Thymus (tissue), 11 donors: ENCODE measurements at regions not wholly inside any gene's neighbourhood (a gene's known extent, or its start where the extent isn't known, plus 50 kb on each side); places are given as distances from the start of the nearest gene placed in this dataset.

Source experiments
- DNase-seq, 9 donors: peaks; one replicate each; pipeline ENCODE4 v3.0.0-alpha.2; 2013; ENCODE audit warnings: low spot score in 9 of 9, low read depth in 6 of 9, missing footprints in 1 of 9
- H3K27ac ChIP-seq, 2 donors: one replicate each; pipeline ENCODE4 v1.5.1; 2013; ENCODE audit warnings: control low read depth in 1 of 2, low read depth in 1 of 2, low read length in 1 of 2, mild to moderate bottlenecking in 1 of 2, moderate library complexity in 1 of 2
- H3K27me3 ChIP-seq, 2 donors: one replicate each; pipeline ENCODE4 v1.5.1; 2013; ENCODE audit warnings: low read length in 1 of 2; ENCODE audit not compliant: control insufficient read depth in 2 of 2, insufficient read depth in 1 of 2
- H3K36me3 ChIP-seq, 2 donors: one replicate each; pipeline ENCODE4 v1.5.1; 2013; ENCODE audit warnings: low read length in 1 of 2, mild to moderate bottlenecking in 1 of 2, moderate library complexity in 1 of 2; ENCODE audit not compliant: control insufficient read depth in 2 of 2, insufficient read depth in 2 of 2
- H3K4me1 ChIP-seq, 2 donors: one replicate each; pipeline ENCODE4 v1.5.1; 2013; ENCODE audit warnings: low read length in 2 of 2; ENCODE audit not compliant: control insufficient read depth in 2 of 2, insufficient read depth in 2 of 2
- H3K4me3 ChIP-seq, 2 donors: one replicate each; pipeline ENCODE4 v1.5.1; 2013; ENCODE audit warnings: low read length in 2 of 2, control low read depth in 1 of 2, mild to moderate bottlenecking in 1 of 2
- H3K9me3 ChIP-seq, 2 donors: one replicate each; pipeline ENCODE4 v1.5.1; 2013; ENCODE audit warnings: low read length in 1 of 2, mild to moderate bottlenecking in 1 of 2; ENCODE audit not compliant: control insufficient read depth in 2 of 2, insufficient read depth in 1 of 2
- WGBS: extraction: QIAGEN DNeasy Blood & Tissue Kit; methylation state at CpG from one replicate; pipeline ENCODE4 v1.1.7; 2013; 5-methylcytosine and 5-hydroxymethylcytosine counted together
- donor health status: healthy.

DNA sequence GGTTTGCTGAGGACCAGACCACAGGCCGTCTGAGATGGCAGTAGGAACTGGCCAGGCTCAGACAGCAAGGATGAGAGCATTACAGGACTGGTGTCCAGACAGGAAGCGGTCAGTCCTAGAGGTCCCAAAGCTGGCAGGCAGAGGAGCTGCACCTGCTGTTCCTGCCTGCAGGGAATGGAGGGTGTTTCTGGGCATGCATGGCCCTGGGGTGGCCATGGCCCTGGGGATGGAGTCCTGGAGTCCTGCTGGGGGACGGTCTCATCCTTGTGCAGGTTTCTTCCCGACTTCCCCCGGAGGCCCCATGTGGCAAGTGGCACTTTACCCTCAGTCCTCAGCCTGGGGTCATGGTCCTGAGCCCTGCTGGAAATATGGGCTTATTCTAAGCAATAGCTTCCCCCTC lies 274.9 kb upstream of the ADARB2 start:
- no peak for DNase-seq
- no peaks in the 10 kb centered on the region for H3K36me3 ChIP-seq
- 88% methylated on average over 5 of the region's 5 CpGs for WGBS

GRCh38 chr10:2011106-2011716 lies 273.9 kb upstream of the ADARB2 start:
- 80% methylated on average over 14 of the region's 14 CpGs for WGBS
- no peaks in the 10 kb centered on the region for H3K27me3 ChIP-seq
- H3K4me3 ChIP-seq, result no peak overlapping the region
- H3K27ac ChIP-seq, result no peak overlapping the region
- no peaks in the 10 kb centered on the region for H3K9me3 ChIP-seq
- DNase-seq, result no peak
- H3K36me3 ChIP-seq, result no peaks in the 10 kb centered on the region
- H3K4me1 ChIP-seq, result no peaks in the 10 kb centered on the region

More for the DNA sequence above, 274.9 kb upstream of the ADARB2 start:
- no peaks in the 10 kb centered on the region for H3K9me3 ChIP-seq
- no peak overlapping the region for H3K4me3 ChIP-seq
- no peaks in the 10 kb centered on the region for H3K27me3 ChIP-seq
- H3K4me1 ChIP-seq, result no peaks in the 10 kb centered on the region
- no peak overlapping the region for H3K27ac ChIP-seq

DNA sequence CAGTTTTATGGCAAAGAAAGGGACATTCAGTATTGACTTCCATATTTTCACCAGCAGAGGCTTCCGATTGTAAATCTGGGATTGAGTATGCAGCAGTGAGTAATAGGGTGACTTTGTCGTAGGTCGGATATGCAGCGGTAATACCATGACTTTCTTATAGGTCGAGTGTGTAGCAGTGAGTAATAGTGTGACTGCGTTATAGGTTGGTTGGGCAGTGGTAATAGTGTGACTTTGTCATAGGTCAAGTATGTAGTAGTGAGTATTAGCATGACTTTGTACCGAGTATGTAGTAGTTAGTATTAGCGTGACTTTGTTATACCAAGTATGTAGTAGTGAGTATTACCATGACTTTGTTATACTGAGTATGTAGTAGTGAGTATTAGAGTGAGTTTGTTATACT lies 268.2 kb upstream of the ADARB2 start:
- no peaks in the 10 kb centered on the region for H3K36me3 ChIP-seq
- WGBS, result 97% methylated on average over 8 of the region's 8 CpGs
- H3K4me3 ChIP-seq, result no peak overlapping the region
- H3K27ac ChIP-seq, result no peak overlapping the region
- H3K27me3 ChIP-seq, result no peaks in the 10 kb centered on the region
- no peaks in the 10 kb centered on the region for H3K9me3 ChIP-seq
- no peak for DNase-seq
- H3K4me1 ChIP-seq, result no peaks in the 10 kb centered on the region

- 95% methylated on average over 10 of the region's 10 CpGs for WGBS
- Histone ChIP-seq H3K4me1 (no peaks in the 10 kb centered on the region), H3K27ac (no peak overlapping the region), H3K36me3 (no peaks in the 10 kb centered on the region), H3K9me3 (no peaks in the 10 kb centered on the region), H3K4me3 (no peak overlapping the region), H3K27me3 (no peaks in the 10 kb centered on the region)
- DNase-seq, result no peak
Observed at GRCh38 chr10:1992930-1993329, 255.6 kb upstream of the ADARB2 start.

GRCh38 chr10:1989090-1989489 lies 251.8 kb upstream of the ADARB2 start:
- Histone ChIP-seq H3K9me3 (no peaks in the 10 kb centered on the region), H3K36me3 (no peaks in the 10 kb centered on the region), H3K4me1 (no peaks in the 10 kb centered on the region), H3K4me3 (no peak overlapping the region), H3K27ac (no peak overlapping the region), H3K27me3 (no peaks in the 10 kb centered on the region)
- no peak for DNase-seq
- 96% methylated on average over 5 of the region's 5 CpGs for WGBS

DNA sequence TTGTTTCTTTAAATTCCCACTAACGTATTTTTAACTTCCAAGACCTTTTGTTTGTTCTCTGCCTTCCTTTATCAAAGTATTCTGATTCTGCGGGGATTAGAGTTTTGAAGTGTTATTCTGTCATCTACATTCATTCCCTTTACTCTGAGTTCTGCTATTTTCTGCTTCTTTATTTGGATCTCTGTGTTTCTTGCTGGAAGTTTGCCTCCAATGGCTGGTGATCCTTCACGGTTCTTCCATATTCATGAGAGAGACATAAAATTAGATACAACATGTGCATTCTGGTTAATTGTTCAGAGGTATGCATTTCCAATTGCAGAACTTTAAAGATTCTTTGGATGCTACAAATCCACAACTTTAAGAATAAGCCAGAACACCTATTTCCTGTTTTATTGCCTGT lies 244.7 kb upstream of the ADARB2 start:
- no peaks in the 10 kb centered on the region for H3K4me1 ChIP-seq
- no peaks in the 10 kb centered on the region for H3K36me3 ChIP-seq
- no peak overlapping the region for H3K4me3 ChIP-seq
- H3K27me3 ChIP-seq, result no peaks in the 10 kb centered on the region
- H3K9me3 ChIP-seq, result no peaks in the 10 kb centered on the region
- DNase-seq, result no peak
- no peak overlapping the region for H3K27ac ChIP-seq
- WGBS, result 92% methylated on average over 3 of the region's 3 CpGs

DNA sequence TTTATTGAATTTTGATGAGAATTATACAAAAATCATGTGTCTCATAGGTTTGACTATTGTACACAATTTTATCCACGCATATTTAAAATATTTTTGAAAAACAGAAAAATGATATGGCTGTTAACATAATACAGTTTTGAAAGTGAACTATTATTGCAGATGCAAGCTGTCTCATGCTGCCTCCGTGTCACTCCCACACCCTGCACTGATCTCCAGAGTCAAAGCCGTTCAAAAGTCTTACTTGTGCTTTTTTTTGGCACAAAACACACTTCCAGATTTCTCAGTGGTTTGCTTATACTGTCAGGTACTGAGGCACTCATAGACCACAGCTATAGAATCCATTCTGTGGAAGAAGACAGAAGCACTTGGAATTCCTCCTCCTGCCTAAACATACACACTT lies 243.1 kb upstream of the ADARB2 start:
- no peak overlapping the region for H3K27ac ChIP-seq
- no peak for DNase-seq
- H3K4me1 ChIP-seq, result no peaks in the 10 kb centered on the region
- H3K36me3 ChIP-seq, result no peaks in the 10 kb centered on the region
- WGBS, result 83% methylated on average over 3 of the region's 3 CpGs
- no peaks in the 10 kb centered on the region for H3K9me3 ChIP-seq
- H3K4me3 ChIP-seq, result no peak overlapping the region
- no peaks in the 10 kb centered on the region for H3K27me3 ChIP-seq

- WGBS, result 83% methylated on average over 3 of the region's 3 CpGs
- Histone ChIP-seq H3K4me1 (no peaks in the 10 kb centered on the region), H3K4me3 (no peak overlapping the region), H3K9me3 (no peaks in the 10 kb centered on the region), H3K27me3 (no peaks in the 10 kb centered on the region), H3K36me3 (no peaks in the 10 kb centered on the region), H3K27ac (no peak overlapping the region)
- DNase-seq, result no peak
Observed at GRCh38 chr10:1978584-1978983, 241.3 kb upstream of the ADARB2 start.

GRCh38 chr10:1977461-1977860 lies 240.1 kb upstream of the ADARB2 start:
- Histone ChIP-seq H3K27me3 (no peaks in the 10 kb centered on the region), H3K36me3 (no peaks in the 10 kb centered on the region), H3K27ac (no peak overlapping the region), H3K9me3 (no peaks in the 10 kb centered on the region), H3K4me1 (no peaks in the 10 kb centered on the region), H3K4me3 (no peak overlapping the region)
- WGBS, result 88% methylated on average over 1 of the region's 1 CpG
- DNase-seq, result no peak

DNA sequence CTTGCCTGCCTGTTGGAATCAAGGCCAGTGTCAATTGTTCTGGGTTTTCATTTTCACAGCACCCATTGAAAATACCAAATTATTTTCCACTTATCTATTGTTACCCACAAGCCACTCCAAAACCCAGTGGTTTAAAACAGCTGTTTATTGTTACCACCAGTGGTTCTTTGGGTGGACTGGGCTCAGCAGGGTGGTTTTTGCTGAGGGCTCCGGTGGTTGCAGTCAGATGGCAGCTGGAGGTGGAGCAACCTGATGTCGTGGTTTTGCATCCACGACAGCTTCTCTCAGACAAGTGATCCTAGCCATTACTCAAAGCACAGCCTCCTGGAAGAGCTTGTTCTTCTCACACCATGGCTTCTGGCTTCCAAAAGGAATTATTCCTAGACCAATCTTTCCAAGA lies 235.1 kb upstream of the ADARB2 start:
- Histone ChIP-seq H3K4me1 (no peaks in the 10 kb centered on the region), H3K9me3 (no peaks in the 10 kb centered on the region), H3K36me3 (no peaks in the 10 kb centered on the region), H3K27ac (no peak overlapping the region), H3K4me3 (no peak overlapping the region), H3K27me3 (no peaks in the 10 kb centered on the region)
- DNase-seq, result no peak
- WGBS, result 76% methylated on average over 3 of the region's 3 CpGs
